HG03354 (cell line): ENCODE measurements at regions not wholly inside any gene's neighbourhood (a gene's known extent, or its start where the extent isn't known, plus 50 kb on each side); places are given as distances from the start of the nearest gene placed in this dataset.
"Not testable (repeated sequence)": the region's sequence is repeated elsewhere in the genome, so short reads cannot be mapped to it uniquely, and the experiment has no call there.

Experiments
- ATAC-seq: cut with Tn5 transposase; IDR thresholded peaks from one replicate; pipeline ENCODE4 v1.9.1; 2021; ENCODE audit warnings: mild to moderate bottlenecking; ENCODE audit not compliant: unreplicated experiment, poor library complexity, severe bottlenecking

DNA sequence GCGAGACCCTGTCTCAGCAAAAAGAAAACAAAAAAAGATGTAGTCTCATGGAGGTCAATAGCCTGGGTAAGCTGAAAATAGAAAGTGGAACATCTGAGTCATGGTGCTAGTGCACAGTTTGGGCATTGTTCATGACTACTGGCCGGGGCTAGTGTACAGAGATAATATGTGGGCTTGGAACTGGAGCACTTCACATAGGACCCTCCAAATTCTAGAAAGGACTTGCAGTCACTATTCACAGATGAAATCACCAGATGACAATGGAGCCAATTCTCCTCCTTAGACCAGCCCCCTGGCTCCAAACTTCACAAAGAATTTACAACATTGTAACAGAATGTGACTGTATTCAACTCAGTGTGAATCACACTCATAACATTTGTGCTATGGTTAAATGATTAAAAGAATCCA lies 367.8 kb upstream of the SLC7A11 start:
- peak; percentile 53 for ATAC-seq

DNA sequence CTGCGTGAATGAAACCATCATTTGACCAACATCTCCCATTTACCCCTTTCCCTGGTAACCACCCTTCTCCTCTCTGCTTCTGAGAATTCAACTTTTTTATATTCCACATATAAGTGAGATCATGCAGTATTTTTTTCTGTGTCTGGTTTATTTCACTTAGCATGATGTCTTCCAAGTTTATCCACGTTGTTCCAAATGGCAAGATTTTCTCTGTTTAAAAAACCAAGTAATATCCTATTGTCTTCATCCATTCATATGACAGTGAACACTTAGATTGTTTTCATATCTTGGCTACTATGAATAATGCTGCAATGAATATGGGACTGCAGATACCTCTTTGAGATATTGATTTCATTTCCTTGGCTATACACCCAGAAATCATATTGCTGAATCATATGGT lies 362.4 kb upstream of the SLC7A11 start:
- ATAC-seq, result no peak

DNA sequence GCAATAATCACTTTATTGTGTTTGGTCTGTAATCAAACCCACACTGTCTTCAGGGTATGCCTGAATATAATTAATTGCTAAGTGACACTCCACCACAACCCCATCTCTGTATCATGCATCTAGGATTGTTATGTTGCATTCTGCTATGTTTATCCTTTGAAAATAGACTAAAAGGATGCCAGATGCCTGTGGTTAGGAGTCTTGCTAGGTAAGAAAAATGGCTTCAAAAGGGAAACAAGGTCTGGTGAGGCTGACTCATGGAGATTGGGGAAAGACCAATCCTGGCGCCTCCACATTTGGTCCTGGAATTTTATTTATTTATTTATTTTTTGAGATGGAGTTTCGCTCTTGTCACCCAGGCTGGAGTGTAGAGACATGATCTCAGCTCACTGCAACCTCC lies 360.5 kb upstream of the SLC7A11 start:
- ATAC-seq, result no peak

DNA sequence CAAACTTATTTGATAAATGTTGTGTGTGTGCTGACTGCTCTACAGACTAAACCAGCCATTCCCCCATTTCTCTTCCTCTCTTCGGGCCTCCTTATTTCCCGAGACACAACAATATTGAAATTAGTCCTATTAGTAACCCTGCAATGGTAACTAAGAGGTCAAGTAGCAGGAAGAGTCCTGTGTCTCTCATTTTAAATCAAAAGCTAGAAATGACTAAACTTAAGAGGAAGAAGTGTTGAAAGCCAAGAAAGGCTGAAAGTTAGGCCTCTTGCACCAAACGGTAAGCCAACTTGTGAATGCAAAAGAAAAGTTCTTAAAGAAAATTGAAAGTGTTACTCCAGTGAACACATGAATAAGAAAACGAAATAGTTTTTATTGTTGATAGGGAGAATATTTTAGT lies 357.8 kb upstream of the SLC7A11 start:
- ATAC-seq, result no peak

DNA sequence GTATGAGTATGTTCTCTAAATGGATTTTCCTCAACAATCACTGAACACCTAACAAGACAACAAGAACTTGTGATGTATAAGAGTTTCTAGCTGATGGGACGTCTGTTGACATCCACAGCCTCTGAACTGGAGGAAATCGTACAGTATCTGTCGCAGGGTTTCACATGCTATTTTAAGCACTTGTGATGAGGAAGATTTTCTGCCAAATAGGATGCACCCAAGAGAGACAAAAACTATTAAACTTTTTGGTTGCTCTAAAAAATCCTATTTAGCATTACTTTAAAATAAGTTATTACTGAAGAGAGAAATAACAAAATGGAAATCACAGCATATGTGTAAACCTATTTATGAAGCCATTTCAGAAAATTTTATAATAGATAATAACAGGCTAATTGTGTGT lies 356.1 kb upstream of the SLC7A11 start:
- ATAC-seq, result no peak

DNA sequence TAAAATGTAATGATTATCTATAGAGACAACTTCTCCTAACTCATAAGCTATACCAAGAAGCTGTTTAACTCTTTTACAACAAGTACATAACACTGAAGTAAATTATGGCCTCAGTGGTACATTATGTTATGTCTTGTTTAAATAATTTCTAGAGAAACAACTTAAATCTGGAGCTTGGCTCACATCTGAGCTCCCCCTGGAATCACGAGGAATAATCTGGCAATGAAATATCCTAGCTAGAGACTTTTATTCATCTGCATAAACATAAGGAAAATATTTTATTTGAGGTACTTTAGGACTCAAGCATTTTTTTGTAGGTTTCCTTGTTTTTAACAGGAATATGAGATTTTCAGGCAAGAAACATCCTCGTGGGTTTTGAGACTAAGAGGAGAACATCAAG lies 354.7 kb upstream of the SLC7A11 start:
- ATAC-seq, result no peak

DNA sequence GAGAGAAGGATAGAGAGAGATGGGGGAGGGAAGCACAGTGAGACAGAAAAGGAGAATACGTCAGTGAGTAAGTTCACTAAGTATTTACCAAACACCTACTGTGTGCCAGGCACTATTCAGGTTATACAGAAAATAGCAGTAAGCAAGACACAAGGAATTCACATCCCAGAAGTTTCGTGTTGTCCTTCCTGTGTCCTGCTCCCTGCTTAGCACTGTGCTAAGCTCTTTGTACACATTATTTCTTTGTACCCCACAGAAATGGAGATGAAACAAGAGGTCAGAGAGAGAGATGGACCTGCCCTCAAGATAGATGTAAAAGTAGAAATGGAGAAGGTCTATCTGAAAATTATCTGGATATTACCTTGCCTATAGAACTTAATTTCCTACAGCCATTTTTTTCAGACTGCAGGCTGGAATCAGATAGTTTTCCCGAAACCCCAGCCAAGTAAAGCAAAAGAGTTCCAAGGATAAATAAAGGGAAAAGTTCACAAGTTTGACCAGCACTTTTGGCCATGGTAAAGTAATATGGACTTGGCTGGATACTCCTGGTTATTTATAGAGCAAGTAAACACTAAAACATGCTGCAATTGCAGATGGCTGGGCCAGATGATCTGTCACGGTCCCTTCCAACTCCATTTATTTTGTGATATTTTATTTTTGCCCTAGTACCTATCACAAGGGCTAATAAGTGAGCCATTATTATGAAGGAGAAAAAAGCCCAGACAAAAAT lies 353.7 kb upstream of the SLC7A11 start:
- ATAC-seq, result no peak

DNA sequence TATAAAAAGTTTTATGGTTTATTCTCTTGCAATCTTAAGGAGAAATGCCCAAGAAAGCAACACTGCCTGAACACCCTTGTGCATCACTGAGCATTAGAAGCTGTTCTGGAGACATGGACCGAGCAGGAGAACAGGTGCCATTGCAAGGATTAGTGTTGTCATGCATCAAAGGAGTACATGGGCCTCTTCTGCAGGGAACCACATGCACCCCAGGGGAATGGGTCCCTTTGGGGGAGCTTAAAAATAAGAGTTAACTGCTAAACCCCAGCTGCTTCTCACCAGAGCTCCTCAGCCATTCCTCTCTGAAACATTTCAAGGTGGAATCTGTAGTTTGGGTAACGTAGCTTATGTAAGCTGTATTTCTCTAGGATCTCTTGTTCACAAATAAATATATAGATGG lies 353.0 kb upstream of the SLC7A11 start:
- no peak for ATAC-seq

DNA sequence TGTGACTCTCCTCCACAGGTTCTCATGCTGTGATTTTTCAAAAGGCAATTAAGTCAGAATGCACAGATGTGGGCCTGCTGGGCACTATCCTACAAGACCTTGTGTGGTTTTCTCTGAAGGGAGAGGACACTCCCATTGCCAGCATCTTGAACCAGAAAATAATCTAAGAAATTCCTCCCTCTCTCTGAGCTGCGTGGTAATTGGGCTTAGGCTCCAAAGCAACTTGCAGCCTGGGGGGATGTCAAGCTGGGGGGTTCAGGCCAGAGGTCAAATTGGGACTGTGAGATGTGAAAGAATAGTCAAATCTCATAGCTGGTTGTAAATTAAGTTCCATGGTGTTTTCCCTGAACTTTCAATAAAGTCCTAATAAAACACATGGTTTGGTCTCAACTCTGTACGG lies 350.6 kb upstream of the SLC7A11 start:
- no peak for ATAC-seq

DNA sequence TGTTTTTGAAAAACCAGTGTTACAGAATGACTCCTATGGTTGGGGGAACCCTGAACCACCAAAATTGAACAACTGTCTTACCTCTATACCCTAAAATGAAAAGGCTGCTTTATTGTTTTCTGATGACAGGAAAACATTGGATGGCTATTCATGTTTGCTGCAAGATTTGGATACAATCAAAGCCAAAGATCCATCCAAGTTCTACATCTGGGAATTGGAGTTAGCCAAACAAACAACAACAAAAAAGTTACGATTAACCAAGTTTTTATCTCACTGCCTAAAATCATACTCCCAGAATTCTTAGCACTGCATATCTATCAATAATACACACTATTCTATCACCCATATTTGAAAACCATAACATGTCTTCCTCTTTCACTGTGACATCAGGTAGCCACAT lies 349.7 kb upstream of the SLC7A11 start:
- no peak for ATAC-seq

DNA sequence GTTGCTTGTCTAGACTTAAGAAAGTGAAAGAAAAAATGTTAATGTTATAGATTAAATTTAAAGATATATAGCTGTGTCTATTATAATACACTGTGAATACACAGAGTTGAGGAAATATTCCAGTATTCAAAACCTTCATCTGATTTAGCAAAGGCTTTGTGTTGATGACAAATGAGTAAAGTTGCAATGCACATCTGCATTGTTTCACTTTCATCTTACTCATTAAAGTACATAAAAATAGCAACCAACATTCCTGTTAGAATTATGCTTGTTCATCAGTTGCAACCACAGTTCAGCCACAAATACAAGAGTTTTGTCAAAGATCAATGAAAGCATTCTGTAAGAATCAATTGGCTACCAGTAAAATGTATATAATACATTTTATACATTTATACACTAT lies 346.4 kb upstream of the SLC7A11 start:
- no peak for ATAC-seq

DNA sequence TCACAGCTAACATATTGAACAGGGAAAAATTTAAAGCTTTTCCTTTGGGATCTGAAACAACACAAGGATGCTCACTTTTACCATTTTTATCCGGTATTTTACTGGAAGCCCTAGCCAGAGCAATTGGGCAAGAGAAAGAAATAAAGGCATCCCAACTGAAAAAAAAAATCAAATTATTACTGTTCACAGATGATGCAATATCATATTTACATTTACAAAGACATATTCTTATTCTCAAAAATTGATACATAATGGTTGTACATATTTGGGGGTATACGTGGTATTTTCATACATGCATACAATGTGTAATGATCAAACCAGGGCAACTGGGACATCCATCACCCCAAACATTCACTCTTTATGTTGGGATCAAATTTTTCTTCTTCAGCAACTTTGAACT lies 337.0 kb upstream of the SLC7A11 start:
- ATAC-seq, result no peak

DNA sequence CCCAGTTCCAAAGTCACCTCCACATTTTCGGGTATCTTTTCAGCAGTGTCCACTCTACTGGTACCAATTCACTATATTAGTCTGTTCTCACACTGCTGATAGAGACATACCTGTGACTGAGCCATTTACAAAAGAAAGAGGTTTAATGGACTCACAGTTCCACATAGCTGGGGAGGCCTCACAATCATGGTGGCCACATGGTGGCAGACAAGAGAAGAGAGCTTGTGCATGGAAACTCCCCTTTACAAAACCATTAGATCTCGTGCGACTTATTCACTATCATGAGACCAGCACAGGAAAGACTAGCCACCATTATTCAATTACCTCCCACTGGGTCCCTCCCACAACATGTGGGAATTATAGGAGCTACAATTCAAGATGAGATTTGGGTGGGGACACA lies 335.7 kb upstream of the SLC7A11 start:
- ATAC-seq, result not testable (repeated sequence)

DNA sequence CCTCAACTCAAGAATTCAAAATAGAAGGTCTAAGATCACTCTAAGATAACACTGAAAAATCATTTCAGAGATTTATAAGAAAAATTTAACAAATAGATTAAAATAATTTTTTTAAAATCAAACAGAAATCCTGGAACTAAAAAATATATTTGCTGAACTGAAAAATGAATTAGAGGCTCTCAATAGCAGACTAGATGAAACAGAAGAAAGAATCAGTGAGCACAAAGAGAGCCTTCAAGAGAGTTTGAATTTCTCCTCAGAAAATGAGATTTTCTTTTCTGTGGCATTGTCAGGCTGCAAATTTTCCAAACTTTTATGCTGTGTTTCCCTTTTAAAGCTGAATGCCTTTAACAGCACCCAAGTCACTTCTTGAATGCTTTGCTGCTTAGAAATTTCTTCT lies 335.0 kb upstream of the SLC7A11 start:
- ATAC-seq, result no peak

DNA sequence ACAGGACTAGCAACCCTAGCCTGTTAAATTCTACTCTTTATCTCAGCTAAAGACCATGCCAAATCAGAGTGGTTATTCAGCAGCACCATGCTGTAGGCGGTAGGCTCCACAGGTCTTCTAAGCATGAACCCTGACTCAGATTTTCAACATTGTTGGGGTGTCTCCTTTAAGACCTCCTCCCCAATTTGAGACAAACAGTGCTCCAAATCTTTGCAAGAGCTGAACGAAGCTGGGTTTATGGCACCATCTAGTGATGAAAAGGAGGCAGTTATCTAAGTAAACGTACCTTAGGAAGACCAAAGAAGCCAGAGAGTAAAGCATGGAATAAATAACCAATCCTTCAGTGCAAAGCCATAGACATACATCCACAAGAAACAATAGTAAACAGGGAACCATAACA lies 334.5 kb upstream of the SLC7A11 start:
- ATAC-seq, result no peak

DNA sequence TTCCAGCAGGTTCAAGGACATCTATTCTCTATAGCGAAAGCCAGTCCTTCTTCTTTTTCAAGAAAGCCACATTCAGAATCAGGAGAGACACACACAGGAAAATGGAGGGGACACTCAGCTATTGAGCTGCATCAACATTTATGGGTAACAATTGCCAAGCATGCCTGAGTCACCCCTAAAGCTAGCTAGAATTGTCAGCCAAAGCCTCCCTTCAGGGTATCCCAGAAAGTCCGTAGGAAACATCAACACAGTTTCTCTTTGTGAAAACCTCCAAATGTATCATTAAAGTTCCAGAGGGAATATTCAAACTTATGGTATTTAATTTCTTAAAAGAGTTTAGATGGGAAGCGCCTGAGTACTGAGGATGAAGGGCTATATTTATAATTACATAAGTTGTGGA lies 331.1 kb upstream of the SLC7A11 start:
- ATAC-seq, result no peak

DNA sequence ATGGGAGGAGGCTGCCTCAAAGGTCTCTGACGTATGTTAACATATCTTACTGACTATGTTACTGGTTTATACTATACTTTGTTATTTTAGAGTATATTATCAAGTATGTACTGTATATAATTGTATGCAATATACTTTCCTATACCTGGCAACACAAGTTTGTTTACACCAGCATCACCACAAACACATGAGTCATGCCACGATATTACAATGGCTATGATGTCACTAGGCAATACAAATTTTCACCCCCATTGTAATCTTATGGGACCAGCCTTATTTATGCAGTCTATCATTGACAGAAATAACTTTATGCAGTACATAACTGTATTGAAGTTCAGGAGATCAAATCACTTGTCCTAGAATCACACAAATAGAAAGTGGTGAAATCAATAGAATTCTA lies 329.9 kb upstream of the SLC7A11 start:
- no peak for ATAC-seq

DNA sequence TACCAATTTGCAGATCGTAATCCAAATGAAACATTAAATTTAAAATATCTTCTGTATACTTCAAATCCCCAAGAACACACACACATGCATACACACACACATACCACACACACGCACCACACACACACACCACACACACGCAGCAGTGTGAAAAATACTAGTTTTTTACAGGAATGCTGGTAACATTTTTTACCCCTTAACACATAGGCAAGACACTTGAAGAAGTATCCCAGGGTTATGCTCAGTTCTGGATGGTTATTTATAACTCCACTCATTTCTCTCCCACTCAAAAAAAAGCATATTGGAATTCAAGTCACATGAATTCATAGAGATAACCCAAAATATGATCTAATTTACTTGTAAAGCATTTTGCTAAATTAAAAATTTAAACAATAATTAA lies 325.5 kb upstream of the SLC7A11 start:
- no peak for ATAC-seq

DNA sequence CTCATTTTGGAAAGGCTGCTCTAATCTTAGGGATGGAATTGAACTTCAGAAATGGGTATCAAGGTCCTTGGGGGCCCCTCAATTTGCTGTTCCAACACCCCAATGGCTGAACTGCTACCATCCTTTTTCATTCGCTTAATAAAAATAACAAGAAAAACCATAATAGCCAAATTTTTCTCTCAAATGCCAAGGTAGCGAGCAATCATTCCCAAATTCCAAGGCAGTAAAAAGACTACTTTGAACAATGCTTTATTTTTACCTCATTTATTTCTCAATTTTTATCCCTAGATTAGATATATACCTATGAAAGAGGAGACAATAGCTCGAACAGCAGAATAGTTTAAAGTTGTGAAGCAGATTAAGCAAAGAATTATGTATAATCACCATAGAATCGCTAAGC lies 323.4 kb upstream of the SLC7A11 start:
- ATAC-seq, result no peak

DNA sequence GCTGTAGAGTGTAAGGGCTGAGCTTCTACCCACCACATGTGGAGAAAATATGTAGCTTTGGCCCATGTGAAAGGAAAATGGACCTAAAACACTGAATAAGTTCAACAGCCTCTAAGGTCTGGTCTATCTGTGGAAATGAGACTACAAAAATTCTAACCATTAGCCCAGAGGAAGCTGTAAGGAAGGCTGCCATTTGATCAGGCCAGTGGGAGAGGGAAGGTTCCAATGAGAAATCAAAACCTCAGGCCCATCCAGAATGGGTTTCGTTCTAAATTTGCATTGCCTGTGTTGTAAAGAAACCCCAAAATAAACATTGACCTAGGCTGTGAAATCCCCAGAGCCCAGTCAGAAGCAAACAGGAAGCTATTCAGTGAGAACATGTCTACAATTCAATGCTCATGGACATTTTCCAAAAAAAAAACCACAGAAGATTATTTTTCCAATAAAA lies 320.4 kb upstream of the SLC7A11 start:
- peak; percentile 61 for ATAC-seq

DNA sequence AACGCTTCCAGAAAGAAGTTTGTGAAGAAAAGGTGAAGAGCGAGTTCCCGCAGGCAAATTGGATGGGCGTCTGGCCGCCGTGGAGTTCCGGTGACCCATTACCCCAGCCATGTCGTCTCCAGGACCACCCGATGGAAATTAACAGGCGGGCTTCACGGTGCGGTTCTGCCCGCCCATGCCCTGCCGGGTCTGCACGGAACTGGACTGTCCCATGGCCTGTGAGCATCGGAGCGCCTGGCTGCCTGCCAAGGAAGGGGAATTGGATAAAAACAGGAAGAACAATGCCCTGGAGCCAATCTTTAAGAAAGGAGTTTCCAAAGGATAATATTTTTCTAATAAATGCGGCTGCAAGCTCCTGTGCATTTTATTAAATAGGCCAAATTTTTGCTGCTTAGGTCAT lies 319.8 kb upstream of the SLC7A11 start:
- no peak for ATAC-seq

DNA sequence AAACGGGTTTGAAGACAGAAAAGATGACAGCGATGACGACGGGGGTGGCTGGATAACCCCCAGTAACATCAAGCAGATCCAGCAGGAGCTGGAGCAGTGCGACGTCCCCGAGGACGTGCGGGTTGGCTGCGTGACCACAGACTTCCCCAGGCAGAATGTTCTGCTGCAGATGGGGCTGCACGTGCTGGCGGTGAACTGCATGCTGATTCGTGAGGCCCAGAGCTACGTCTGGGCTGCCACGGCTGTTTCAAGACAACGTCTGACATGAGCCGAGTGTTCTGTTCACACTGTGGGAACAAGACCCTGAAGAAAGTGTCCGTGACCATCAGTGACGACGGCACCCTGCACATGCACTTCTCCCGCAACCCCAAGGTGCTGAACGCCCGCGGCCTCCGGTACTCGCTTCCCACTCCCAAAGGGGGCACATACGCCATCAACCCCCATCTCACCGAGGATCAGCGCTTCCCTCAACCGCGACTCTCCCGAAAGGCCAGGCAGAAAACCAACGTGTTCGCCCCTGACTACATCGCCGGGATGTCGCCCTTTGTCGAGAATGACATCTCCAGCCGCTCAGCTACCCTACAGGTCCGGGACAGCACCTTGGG lies 319.2 kb upstream of the SLC7A11 start:
- ATAC-seq, result no peak
